22Rv1 (cell line): ENCODE measurements at regions not wholly inside any gene's neighbourhood (a gene's known extent, or its start where the extent isn't known, plus 50 kb on each side); places are given as distances from the start of the nearest gene placed in this dataset.

ENCODE experiments used
- H3K27ac ChIP-seq: fragments of 450-650 bp; 2 replicates; pipeline ENCODE4 v1.5.1; 2017
- ZFX ChIP-seq: fragments of 450-650 bp; IDR thresholded peaks from 2 replicates; pipeline ENCODE4 v1.6.1; 2017; ENCODE audit warnings: antibody characterized with exemption, borderline replicate concordance
- TF ChIP-seq, protein P1 (sequence below): fragments of 450-650 bp; IDR thresholded peaks from 2 replicates; pipeline ENCODE4 v1.5.1; 2017; ENCODE audit warnings: mild to moderate bottlenecking

DNA sequence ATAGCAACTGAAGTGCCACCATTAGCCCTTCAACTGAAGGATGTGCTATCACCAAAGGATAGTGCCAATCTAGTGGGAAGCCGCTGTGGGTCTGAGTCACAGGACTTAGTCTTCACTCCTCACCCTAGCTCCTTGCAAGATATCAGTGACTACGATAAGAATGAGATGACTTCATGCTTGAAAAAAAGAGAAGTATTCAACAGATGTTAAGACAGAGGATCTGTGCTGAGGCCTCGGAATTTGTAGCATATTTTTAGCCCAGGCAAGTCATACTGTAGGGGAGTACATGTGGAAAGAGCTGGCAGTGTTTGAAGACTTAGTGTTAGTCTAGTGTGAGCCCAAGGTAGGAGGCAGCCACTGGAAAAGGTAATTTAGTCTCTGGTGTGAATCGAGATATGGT is 270.7 kb upstream of the LRTM1 start:
- TF ChIP-seq ZFX = no peak
- TF ChIP-seq, protein P1, sequence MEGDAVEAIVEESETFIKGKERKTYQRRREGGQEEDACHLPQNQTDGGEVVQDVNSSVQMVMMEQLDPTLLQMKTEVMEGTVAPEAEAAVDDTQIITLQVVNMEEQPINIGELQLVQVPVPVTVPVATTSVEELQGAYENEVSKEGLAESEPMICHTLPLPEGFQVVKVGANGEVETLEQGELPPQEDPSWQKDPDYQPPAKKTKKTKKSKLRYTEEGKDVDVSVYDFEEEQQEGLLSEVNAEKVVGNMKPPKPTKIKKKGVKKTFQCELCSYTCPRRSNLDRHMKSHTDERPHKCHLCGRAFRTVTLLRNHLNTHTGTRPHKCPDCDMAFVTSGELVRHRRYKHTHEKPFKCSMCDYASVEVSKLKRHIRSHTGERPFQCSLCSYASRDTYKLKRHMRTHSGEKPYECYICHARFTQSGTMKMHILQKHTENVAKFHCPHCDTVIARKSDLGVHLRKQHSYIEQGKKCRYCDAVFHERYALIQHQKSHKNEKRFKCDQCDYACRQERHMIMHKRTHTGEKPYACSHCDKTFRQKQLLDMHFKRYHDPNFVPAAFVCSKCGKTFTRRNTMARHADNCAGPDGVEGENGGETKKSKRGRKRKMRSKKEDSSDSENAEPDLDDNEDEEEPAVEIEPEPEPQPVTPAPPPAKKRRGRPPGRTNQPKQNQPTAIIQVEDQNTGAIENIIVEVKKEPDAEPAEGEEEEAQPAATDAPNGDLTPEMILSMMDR = no peak
- no peak overlapping the region for H3K27ac ChIP-seq

DNA sequence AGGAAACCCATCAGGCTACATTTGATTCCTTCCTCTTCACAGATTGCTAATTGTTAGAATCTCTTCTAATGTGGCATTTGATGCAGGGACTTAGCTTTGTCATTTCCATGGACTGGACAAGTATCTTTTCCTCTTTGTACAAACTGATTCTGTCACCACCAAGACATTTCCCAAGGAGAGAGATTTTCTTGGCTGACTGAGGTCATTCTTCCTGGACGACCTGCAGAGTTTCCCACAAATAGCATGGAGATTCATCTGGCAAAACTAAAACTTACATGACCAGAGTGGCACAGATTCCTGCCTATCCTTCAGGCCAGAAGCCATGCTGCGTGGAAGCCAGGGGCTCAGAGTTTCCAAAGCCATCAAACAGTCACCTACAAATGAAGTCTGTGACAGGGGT is 269.2 kb upstream of the LRTM1 start:
- TF ChIP-seq, protein P1 = no peak
- TF ChIP-seq ZFX = no peak
- H3K27ac ChIP-seq = no peak overlapping the region

DNA sequence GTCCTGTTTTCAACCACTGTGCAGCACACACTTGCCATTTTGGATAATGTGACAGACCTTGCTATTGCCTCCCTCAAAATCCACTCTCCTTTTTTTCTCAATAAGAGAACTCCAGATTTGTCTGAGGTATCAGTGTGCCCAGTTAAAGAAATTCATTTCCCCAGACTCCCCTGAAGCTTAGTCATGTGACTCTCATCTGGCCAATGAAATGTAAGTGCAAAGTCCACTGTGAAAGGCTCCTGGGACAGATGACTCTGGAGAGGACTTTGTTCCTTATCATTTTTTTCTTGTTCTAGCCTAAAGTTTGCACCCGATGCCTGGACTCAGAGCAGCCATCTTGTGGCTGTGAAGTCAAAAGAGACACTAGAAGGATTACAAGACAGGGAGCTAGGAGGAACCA is 268.6 kb upstream of the LRTM1 start:
- H3K27ac ChIP-seq = no peak overlapping the region
- TF ChIP-seq, protein P1 = no peak
- no peak for TF ChIP-seq ZFX

DNA sequence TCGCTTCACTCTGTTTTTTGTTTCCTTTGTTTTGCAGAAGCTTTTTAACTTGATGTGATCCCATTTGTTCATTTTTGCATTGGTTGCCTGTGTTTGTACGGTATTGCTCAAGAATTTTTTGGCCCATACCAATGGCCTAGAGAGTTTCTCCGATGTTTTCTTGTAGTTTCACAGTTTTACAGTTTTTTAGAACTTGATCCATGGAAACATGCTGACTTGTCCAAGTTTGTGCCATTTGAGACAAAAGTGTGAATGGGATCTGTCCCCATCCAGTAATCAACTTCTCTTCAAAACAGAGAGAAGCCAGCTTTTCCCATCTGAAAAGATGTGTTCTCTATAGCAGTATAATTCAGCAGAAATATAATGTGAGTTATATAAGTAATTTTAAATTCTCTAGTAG is 266.5 kb upstream of the LRTM1 start:
- no peak overlapping the region for H3K27ac ChIP-seq
- TF ChIP-seq, protein P1 = no peak
- no peak for TF ChIP-seq ZFX

DNA sequence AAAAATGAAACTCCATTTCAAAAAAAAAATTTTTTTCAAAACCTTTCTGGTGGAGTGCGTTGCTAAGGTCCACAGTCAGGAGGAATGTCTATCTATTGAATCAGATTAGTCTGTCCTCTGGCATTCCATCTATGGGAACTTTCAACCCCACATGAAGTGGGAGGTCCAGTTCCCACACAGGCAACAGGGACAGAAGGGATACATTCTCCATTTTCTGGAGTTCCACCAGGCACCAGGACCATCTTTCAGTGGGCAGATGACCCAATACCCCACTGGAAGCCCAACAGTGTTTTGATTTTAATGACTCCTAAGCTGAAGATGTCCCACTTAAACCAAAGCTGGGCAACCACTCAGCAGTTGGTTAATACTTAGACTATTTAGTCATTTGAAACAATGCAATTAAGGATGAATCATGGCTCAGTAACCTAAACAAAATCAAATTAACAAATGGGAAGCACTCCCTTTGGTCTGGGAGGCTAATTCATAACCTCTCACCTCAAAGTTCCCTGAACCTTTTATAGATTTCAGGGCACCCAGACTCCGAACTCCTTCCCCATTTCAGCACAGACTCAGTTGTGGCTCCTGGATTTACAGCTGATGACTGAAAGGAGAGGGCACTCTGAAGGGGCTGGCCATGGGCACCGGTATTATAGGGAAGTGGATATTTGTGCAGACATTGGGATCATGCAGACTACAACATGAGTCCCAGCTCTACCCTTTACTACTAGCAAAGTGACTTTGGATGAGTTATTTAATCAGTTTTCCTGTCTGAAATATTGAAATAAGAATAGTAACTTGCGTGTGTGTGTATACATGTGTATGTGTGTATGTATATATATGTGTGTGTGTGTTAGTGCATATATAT is 264.3 kb upstream of the LRTM1 start:
- TF ChIP-seq, protein P1 = no peak
- TF ChIP-seq ZFX = no peak
- H3K27ac ChIP-seq = no peak overlapping the region

DNA sequence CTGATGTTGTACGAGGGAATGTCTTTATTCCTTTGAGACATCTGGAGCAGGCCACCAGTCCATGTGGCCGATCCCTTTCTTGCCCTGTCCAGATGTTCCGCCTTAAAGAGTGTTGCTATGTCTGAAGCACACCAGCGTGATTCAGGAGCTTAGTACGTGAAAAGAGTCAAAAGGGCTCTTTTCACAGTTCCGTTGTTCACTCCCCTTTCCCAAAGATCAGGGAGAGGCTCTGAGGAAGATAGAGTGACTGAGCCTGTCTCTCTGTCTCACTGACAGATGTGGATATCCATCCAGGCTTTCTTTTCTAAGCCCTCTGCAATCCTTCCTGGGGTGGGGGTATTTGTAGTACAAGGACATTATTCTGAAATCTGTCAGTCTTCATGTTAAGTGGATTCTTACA is 262.5 kb upstream of the LRTM1 start:
- H3K27ac ChIP-seq = no peak overlapping the region
- TF ChIP-seq, protein P1 = no peak
- no peak for TF ChIP-seq ZFX

DNA sequence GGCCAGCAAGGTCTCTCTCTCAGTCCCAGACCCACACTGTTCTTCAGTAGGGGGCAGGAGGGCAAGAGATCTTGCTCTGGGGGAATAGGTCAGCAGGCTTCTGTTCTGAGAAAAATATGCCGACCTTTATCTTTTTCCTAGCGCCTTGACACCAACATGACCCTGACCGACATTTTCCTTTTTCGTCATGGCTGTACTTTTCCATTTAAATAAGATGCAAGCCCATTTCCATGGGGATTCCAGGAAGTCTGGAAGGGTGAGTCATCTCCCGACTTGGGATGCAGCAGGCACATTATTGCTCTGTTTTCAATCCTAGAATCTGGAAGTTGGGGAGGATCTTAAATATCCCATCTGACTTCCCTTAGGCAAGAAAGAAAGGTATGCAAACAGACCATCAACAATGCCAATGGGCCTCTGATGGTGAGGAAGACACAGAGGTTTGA is 261.5 kb upstream of the LRTM1 start:
- no peak for TF ChIP-seq ZFX
- TF ChIP-seq, protein P1 = no peak
- H3K27ac ChIP-seq = no peak overlapping the region
